Hematopoietic multipotent progenitor cell (in vitro differentiated cells): ENCODE measurements at regions not wholly inside any gene's neighbourhood (a gene's known extent, or its start where the extent isn't known, plus 50 kb on each side); places are given as distances from the start of the nearest gene placed in this dataset.
"Not testable (repeated sequence)": the region's sequence is repeated elsewhere in the genome, so short reads cannot be mapped to it uniquely, and the experiment has no call there.

Experiments used
- DNase-seq, 3 donors: peaks; one replicate each; pipeline ENCODE4 v3.0.0-alpha.2; 2011 to 2015; ENCODE audit warnings: low read depth in 2 of 3, low spot score in 2 of 3

DNA sequence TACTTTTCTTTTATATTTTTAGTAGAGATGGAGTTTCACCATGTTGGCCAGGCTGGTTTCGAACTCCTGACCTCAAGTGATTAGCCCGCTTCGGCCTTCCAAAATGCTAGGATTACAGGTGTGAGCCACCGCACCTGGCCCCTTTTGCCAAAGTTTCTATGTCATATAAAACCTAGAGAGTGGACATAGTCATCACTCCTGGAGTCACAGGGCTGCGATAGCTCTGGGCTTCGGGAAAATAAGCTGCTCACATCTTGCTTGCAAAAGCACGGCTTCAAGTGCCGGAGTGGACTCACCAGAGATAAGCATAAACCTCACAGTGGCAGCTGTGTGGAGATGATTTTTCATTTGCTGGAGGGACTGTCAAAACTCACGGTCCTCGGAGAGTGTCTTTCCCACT is 171.2 kb downstream of the TEX29 start:
- no peak for DNase-seq

DNA sequence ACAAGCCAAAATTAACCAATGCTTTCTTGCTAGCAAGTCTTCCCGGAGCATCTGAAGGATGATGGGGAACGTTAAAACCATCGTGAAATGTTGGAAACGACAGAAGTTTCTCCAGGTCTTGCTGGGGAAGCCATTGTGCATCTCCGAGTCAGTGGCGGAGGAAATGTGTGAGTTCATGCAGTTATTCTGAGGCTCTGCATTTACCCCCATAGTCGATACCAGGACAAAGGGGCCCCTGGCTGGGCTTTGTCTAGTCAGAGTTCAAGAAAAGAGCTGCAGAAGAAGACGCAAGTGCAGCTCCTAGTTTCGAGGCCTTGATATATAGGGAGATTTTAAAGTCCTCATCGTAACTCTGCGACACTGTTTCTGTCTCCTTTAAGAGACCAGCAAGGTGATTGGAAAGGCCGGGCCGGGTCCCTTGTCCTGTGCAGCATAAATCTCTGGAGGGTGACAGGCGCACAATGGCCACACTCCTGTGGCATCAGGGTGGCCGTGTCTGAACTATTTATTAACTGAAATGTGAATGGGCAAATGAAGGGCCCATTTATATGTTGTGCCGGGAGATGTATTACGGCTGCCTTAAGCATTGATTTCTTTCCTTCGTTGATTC is 172.0 kb downstream of the TEX29 start:
- DNase-seq, result no peak

GRCh38 chr13:111492958-111493357 is 172.5 kb downstream of the TEX29 start:
- DNase-seq, result no peak

DNA sequence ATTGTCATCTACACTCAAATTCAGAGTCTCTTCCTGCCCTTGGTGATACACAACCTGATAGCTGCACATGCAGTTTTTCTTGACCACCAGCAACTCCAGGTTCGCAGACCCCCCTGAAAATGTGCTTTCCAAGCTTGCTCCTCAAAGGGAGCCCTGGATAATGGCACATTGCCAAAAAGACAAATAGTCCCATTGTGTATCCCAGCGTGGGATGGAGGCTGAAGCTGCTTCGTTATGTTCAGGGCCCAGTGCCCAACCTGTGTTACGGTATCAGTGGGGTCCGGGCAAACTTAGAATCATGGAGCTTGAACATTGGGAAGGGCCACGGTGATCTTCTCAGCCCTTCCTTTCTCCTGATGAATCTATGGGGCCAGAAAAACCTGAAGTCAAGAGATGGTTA is 173.0 kb downstream of the TEX29 start:
- DNase-seq, result no peak

- DNase-seq, result no peak
These were observed 174.2 kb downstream of the TEX29 start for GRCh38 chr13:111494641-111495040.

DNA sequence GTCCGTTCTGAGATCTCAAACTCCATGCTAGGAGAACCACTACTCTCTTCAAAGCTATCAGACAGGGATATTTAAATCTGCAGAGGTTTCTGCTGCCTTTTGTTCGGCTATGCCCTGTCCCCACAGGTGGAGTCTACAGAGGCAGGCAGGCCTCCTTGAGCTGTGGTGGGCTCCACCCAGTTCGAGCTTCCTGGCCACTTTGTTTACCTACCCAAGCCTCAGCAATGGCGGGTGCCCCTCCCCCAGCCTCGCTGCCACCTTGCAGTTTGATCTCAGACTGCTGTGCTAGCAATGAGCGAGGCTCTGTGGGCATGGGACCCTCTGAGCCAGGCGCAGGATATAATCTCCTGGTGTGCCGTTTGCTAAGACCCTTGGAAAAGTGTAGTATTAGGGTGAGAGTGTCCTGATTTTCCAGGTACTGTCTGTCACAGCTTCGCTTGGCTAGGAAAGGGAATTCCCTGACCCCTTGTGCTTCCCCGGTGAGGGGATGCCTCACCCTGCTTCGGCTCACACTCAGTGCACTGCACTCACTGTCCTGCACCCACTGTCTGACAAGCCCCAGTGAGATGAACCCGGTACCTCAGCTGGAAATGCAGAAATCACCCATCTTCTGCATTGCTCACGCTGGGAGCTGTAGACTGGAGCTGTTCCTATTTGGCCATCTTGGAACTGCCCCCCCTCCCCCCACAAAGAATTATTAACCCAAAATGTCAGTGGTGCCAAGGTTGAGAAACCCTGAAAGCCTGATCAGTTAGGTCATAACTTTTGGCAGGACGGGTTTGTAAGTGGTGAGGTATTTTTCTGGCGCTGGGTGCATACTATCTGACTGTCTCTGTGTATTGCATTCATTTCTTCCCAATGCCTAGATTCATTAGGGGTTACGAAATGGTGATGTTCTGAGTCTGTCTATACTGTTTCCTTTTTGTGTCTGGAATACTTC is 181.4 kb downstream of the TEX29 start:
- not testable (repeated sequence) for DNase-seq

DNA sequence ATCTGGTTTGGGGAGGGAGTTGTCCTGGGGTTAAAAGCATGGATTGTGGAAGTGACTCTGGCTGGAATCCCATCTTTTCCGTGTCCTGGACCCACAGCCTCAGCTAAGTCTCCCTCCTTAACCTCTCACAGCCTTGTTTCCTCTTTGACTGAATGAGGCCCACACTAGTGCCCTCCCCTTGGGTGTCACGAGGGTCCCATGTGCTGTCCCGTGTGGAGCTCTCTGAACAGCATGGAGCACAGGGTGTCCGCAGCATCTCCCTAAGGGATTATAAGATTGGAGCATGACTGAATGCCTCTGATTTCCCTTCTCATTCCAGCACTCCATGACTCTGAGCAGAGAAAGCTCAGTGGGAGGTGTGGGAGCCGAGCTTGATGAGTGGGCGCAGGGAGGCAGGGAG is 182.5 kb downstream of the TEX29 start:
- DNase-seq, result no peak

- DNase-seq, result no peak
These were observed 182.9 kb downstream of the TEX29 start for GRCh38 chr13:111503376-111503775.

- no peak for DNase-seq
These were observed 183.7 kb downstream of the TEX29 start for GRCh38 chr13:111503905-111504695.

GRCh38 chr13:111505175-111505777 is 184.8 kb downstream of the TEX29 start:
- peak in 2 of 3 donors; percentile 1 to 9 for DNase-seq

DNA sequence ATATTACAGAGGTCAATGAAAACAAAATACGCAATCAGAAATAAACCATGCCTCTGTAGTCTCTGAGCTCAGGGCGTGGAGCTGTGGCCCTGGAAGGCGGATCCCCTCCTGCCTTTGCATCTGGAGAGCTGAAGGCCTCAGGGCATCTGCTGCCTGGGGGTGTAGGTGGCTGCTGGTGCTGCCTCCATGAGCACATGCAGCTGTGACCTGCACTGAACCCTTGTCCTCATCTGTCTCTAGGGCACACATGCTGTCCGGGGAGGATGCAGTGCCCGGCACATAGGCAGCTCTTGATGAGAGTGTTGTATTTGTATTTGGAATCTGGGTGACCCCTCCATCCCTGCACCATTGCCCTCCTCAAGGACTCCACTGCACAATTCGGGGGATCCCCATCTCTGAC is 185.7 kb downstream of the TEX29 start:
- DNase-seq, result no peak

DNA sequence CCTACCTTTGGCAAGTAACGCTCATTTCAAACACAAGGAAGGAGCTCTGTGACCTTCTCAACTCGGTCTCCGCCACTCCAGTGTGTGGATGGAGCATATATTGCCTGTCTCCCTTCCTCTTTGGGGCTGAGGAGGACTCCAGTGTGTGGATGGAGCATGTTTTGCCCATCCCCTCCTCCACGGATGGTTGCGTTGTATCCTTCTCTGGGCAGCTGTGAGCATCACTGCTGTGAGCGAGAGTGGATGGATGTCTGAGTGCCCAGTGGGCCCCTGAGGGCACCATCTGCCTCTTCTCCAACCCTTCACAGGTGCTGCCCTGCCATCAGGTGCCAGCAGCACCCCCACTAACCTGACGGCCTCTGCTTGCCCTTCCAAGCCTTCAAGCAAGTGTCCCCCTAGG is 186.2 kb downstream of the TEX29 start:
- DNase-seq, result no peak

GRCh38 chr13:111508164-111508870 is 187.9 kb downstream of the TEX29 start:
- DNase-seq, result no peak

- no peak for DNase-seq
These were observed 188.6 kb downstream of the TEX29 start for GRCh38 chr13:111508902-111509509.

GRCh38 chr13:111510502-111511218 is 190.2 kb downstream of the TEX29 start:
- DNase-seq, result no peak

DNA sequence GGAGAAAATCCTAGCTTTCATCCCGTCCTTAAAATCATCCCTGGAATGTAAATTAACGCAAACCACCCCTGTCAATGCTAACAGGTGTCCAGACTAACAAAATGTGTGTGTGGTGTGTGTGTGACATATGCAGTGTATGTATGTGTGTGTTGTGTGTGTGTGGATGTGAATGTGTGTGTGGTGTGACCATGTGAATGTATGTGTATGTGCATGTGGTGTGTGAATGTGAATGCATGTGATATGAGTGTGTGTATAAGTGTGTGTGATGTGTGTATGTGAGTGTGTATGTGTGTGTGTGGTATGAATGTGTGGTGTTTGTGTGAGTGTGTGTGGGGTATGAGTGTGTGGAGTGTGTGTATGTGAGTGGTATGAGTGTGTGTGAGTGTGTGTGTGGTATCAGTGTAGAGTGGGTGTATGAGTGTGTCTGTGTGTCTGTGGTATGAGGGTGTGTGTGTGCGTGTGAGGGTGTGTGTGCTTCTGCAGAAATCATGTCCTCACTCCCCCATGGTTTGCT is 190.8 kb downstream of the TEX29 start:
- no peak for DNase-seq

- no peak for DNase-seq
These were observed 191.5 kb downstream of the TEX29 start for GRCh38 chr13:111511805-111512504.

DNA sequence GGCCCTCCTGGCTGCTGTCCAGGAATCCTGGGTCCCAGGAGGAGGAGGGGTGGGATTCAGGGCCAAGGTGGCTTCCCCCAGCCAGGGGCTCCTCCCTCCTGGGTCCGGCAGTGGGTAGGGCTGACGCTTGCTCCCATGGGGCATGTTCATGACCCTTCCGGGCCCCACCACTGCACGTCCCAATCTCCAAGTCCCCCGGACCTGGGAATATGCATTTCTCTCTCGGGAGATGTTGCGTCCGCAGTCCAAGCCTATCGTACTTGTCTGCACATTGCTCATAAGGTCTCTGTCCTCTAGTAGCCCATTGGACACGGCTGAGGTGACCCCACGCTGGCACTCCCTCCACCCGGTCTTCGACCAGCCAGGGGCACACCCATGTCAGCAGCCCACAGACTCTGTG is 192.3 kb downstream of the TEX29 start:
- DNase-seq, result no peak
